SK-N-MC (cell line): ENCODE measurements at regions not wholly inside any gene's neighbourhood (a gene's known extent, or its start where the extent isn't known, plus 50 kb on each side); places are given as distances from the start of the nearest gene placed in this dataset.

ENCODE experiments used
- DNase-seq: peaks from one replicate; pipeline ENCODE4 v3.0.0-alpha.2; 2011; ENCODE audit warnings: low read depth, low spot score
- H3K27ac ChIP-seq: fragments of 200-600 bp; sonication (generic); 2 replicates; pipeline ENCODE4 v1.5.1; 2016; ENCODE audit warnings: mixed run types
- H3K36me3 ChIP-seq: fragments of 200-600 bp; sonication (generic); 2 replicates; pipeline ENCODE4 v1.6.1; 2017; ENCODE audit warnings: antibody characterized with exemption, low read length, mixed read lengths; ENCODE audit not compliant: insufficient read depth
- H3K4me3 ChIP-seq: fragments of 200-600 bp; sonication (generic); 2 replicates; pipeline ENCODE4 v1.5.1; 2016
- H3K9ac ChIP-seq: fragments of 200-600 bp; sonication (generic); 2 replicates; pipeline ENCODE4 v1.8.0; 2017; ENCODE audit warnings: mixed run types, mixed read lengths; ENCODE audit not compliant: insufficient read length
- H3K9me3 ChIP-seq: fragments of 200-600 bp; sonication (generic); 2 replicates; pipeline ENCODE4 v1.6.1; 2017; ENCODE audit warnings: low read depth, mild to moderate bottlenecking, antibody characterized with exemption, low read length, moderate library complexity, mixed read lengths
- EZH2 ChIP-seq: fragments of 200-600 bp; sonication (generic); IDR thresholded peaks from one replicate; pipeline ENCODE4 v1.6.1; 2017; ENCODE audit warnings: antibody characterized with exemption
- FOXP2 ChIP-seq: optimal IDR thresholded peaks from 2 replicates; pipeline ENCODE3; 2011; ENCODE audit warnings: mild to moderate bottlenecking, moderate library complexity; ENCODE audit not compliant: insufficient read depth; ENCODE audit errors: extremely low read length, control extremely low read depth
- POLR2AphosphoS5 ChIP-seq: IDR thresholded peaks from 2 replicates; pipeline ENCODE4 v1.6.1; 2012; ENCODE audit warnings: mild to moderate bottlenecking, low read depth, low read length, borderline replicate concordance

- no peak overlapping the region for H3K27ac ChIP-seq
- TF ChIP-seq FOXP2 = no peak
- TF ChIP-seq EZH2 = no peak
- TF ChIP-seq POLR2AphosphoS5 = no peak
- H3K36me3 ChIP-seq = no peaks in the 10 kb centered on the region
- no peak for DNase-seq
- no peak overlapping the region for H3K9ac ChIP-seq
- H3K4me3 ChIP-seq = no peak overlapping the region
- H3K9me3 ChIP-seq = no peaks in the 10 kb centered on the region
Observed at GRCh38 chr12:24287963-24288362, 338.5 kb upstream of the SOX5 start.

DNA sequence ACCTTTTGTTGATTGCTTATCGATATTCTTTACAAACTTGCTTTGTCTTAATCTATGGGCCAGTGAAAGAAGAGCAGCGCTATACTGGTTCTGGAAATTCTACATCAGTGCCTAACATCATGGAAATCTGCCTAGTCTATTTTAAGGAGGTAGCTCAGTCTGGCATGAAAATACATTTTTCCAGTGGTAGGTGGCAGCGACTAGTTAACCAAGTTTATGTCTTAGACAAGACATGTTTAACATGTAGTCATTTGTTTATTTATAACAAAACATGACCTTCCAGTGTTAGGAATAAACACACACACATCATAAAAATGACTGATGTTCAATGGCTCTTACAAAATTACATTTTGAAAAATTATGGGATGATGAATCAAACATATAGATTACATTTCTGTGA is 336.0 kb upstream of the SOX5 start:
- no peak overlapping the region for H3K9ac ChIP-seq
- no peaks in the 10 kb centered on the region for H3K9me3 ChIP-seq
- H3K27ac ChIP-seq = no peak overlapping the region
- TF ChIP-seq POLR2AphosphoS5 (no peak), EZH2 (no peak), FOXP2 (no peak)
- no peaks in the 10 kb centered on the region for H3K36me3 ChIP-seq
- H3K4me3 ChIP-seq = no peak overlapping the region
- DNase-seq = no peak

GRCh38 chr12:24281341-24281740 is 331.9 kb upstream of the SOX5 start:
- no peak overlapping the region for H3K9ac ChIP-seq
- DNase-seq = no peak
- H3K9me3 ChIP-seq = no peaks in the 10 kb centered on the region
- no peak overlapping the region for H3K4me3 ChIP-seq
- no peaks in the 10 kb centered on the region for H3K36me3 ChIP-seq
- no peak for TF ChIP-seq FOXP2
- no peak for TF ChIP-seq EZH2
- TF ChIP-seq POLR2AphosphoS5 = no peak
- H3K27ac ChIP-seq = no peak overlapping the region

GRCh38 chr12:24280056-24280842 is 330.8 kb upstream of the SOX5 start:
- Histone ChIP-seq H3K27ac (no peak overlapping the region), H3K9me3 (no peaks in the 10 kb centered on the region), H3K36me3 (no peaks in the 10 kb centered on the region), H3K9ac (no peak overlapping the region), H3K4me3 (no peak overlapping the region)
- TF ChIP-seq POLR2AphosphoS5 = no peak
- TF ChIP-seq EZH2 = no peak
- no peak for TF ChIP-seq FOXP2
- no peak for DNase-seq

- Histone ChIP-seq H3K27ac (no peak overlapping the region), H3K9ac (no peak overlapping the region), H3K36me3 (no peaks in the 10 kb centered on the region), H3K9me3 (no peaks in the 10 kb centered on the region), H3K4me3 (no peak overlapping the region)
- TF ChIP-seq EZH2 (no peak), FOXP2 (no peak), POLR2AphosphoS5 (no peak)
- no peak for DNase-seq
Observed at GRCh38 chr12:24278832-24279231, 329.4 kb upstream of the SOX5 start.

DNA sequence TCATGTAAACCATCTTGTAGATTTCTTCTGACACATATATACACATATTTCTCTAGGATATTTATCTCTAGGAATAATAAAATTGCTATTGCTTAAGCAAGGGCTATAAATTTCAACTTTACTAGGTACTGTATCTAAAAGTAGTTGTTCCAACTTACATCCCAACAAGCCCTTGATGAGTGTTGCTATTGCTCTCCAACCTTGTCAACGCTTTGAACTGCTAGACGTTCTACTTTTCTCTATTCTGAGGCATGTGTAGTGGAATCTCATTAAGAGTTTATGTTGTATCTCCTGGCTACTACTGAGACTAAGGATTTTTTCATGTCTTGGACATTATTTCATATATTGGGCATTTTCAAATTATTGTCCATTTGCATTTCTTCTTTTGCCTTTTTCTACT is 321.5 kb upstream of the SOX5 start:
- no peaks in the 10 kb centered on the region for H3K36me3 ChIP-seq
- no peak overlapping the region for H3K4me3 ChIP-seq
- TF ChIP-seq EZH2 (no peak), POLR2AphosphoS5 (no peak), FOXP2 (no peak)
- H3K27ac ChIP-seq = no peak overlapping the region
- no peak overlapping the region for H3K9ac ChIP-seq
- H3K9me3 ChIP-seq = no peaks in the 10 kb centered on the region
- no peak for DNase-seq

- H3K36me3 ChIP-seq = no peaks in the 10 kb centered on the region
- no peak for DNase-seq
- no peak overlapping the region for H3K27ac ChIP-seq
- H3K9ac ChIP-seq = no peak overlapping the region
- TF ChIP-seq FOXP2 = no peak
- TF ChIP-seq EZH2 = no peak
- no peak for TF ChIP-seq POLR2AphosphoS5
- H3K4me3 ChIP-seq = no peak overlapping the region
- H3K9me3 ChIP-seq = no peaks in the 10 kb centered on the region
Observed at GRCh38 chr12:24270464-24270863, 321.0 kb upstream of the SOX5 start.

GRCh38 chr12:24268663-24269186 is 319.3 kb upstream of the SOX5 start:
- H3K36me3 ChIP-seq = no peaks in the 10 kb centered on the region
- no peaks in the 10 kb centered on the region for H3K9me3 ChIP-seq
- no peak overlapping the region for H3K27ac ChIP-seq
- DNase-seq = no peak
- TF ChIP-seq FOXP2 (no peak), POLR2AphosphoS5 (no peak), EZH2 (no peak)
- no peak overlapping the region for H3K9ac ChIP-seq
- no peak overlapping the region for H3K4me3 ChIP-seq
